NT2/D1 (cell line): ENCODE measurements at regions not wholly inside any gene's neighbourhood (a gene's known extent, or its start where the extent isn't known, plus 50 kb on each side); places are given as distances from the start of the nearest gene placed in this dataset.

ENCODE experiments used
- SUZ12 ChIP-seq: IDR thresholded peaks from 2 replicates; pipeline ENCODE4 v1.6.1; 2011; ENCODE audit not compliant: insufficient read length, insufficient read depth; ENCODE audit errors: extremely low read depth
- YY1 ChIP-seq: IDR thresholded peaks from 2 replicates; pipeline ENCODE4 v1.6.1; 2011; ENCODE audit not compliant: insufficient read length, insufficient read depth

- TF ChIP-seq SUZ12, result no peak
- no peak for TF ChIP-seq YY1
Observed at GRCh38 chr11:130815097-130815802, 101.0 kb downstream of the SNX19 start.
